HG02938 (cell line): ENCODE measurements at regions not wholly inside any gene's neighbourhood (a gene's known extent, or its start where the extent isn't known, plus 50 kb on each side); places are given as distances from the start of the nearest gene placed in this dataset.
A peak's percentile ranks its signal among the peaks of the same experiment; 100 is the strongest.

ENCODE experiments used
- ATAC-seq: cut with Tn5 transposase; IDR thresholded peaks from one replicate; pipeline ENCODE4 v1.9.1; 2021; ENCODE audit warnings: mild to moderate bottlenecking, moderate library complexity; ENCODE audit not compliant: unreplicated experiment

DNA sequence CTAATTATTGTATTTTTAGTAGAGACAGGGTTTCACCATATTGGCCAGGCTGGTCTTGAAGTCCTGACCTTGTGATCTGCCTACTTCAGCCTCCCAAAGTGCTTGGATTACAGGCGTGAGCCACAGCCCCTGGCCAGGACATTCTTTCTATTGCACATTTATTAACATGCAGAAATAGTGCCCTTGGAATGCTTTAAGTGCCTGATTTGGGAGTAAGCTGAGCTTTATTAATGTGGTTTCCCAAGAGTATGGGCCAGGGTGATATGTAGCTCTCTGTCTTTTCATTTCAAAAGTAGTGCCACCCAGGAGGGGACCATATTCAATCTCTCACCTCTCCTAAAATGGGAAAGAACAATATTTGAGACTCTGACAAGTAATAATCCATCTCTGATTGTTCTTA, 970.7 kb downstream of the KCNMA1 start:
- ATAC-seq, result no peak

DNA sequence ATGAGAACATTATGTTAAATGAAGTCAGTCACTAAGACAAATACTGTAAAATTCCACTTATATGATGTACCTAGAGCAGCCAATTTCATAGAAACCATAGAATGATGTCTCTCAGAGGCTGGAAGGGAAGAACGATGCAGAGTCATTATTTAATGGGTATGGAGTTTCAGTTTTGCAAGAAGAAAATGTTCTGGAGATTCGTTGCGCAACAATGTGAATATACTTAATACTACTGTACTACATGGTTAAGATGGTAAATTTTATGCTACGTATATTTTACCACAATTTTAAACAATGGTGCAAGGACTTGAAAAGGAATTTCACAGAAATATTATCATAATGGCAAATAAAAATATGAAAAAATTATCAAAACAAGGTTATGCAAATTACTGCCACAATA, 972.6 kb downstream of the KCNMA1 start:
- no peak for ATAC-seq

DNA sequence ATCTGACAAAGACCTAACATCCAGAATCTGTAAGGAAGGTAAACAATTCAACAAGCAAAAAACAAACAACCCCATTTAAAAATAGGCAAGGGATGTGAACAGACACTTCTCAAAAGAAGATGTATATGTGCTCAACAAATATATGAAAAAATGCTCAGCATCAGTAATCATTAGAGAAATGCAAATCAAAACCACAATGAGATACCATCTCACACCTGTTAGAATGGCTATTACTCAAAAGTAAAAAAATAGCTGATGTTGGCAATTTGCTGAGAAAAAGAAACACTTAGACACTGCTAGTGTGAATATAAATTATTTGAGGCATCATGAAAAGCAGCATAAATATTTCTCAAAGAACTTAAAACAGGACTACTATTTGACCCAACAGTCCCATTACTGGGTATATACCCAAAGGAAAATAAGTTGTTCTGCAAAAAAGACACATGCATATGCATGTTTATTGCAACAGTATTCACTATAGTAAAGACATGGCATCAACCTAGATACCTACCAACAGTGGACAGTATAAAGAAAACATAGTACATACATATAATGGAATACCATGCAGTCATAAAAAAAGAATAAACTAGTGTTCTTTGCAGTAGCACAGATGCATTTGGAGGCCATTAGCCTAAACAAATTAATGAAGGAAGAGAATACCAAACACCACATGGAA, 980.1 kb downstream of the KCNMA1 start:
- ATAC-seq, result no peak

DNA sequence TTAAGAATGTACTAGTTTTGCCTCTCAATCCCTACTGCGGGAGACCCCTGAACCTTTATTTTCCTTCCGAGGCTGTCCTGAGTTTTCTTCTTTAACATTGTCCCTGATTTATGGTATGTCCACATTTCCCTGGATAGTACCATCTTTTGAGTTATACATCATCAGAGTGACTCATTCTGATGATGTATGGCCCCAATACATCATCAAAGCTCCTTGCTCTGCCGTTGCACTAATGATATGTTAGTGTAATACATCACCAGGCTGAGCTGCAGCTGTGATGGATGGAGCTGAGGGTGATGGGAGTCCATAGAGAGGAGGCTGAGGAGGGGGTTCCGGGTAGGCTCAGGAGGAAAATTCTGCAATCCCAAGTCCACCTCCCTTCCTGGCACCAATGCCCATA, 986.5 kb downstream of the KCNMA1 start:
- ATAC-seq, result no peak

DNA sequence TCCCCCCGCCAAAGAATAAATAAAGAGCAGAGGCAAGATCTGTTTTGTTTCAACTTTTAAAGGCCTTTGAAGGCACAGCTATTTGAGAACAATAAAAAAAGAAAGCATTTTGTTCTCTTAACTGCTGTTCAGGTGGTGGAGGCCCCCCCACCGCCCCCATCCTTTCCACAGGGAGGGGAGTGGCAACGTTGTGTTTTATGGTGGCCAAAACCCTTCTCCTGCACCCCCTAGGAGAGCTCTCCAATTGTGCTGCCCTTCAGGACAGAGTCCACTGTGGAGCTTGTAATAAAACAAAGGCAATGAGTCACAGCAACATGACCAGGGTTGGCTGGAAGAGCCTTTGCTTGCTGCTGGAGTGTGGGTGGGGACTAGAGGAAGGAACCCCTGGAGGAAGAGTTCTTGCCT, 987.9 kb downstream of the KCNMA1 start:
- ATAC-seq, result no peak

DNA sequence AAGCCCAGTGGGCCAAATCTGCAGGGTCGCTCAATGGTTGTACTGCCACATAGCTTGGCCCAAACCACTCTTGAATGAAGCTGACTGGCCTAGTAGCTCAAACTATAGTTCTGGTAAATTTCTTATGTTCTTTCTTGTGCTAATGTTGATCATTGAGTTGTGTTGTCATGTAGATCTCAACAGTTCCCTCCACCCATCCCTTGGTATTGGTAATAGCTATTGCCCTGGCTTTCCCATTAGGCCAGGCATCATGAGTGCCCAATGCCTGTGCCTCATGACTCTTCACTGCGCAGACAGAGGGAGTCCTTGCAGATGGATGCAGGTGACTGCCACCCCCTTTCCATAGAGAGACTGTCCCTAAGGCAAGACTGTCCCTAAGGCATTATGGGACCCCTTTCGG, 988.4 kb downstream of the KCNMA1 start:
- no peak for ATAC-seq

DNA sequence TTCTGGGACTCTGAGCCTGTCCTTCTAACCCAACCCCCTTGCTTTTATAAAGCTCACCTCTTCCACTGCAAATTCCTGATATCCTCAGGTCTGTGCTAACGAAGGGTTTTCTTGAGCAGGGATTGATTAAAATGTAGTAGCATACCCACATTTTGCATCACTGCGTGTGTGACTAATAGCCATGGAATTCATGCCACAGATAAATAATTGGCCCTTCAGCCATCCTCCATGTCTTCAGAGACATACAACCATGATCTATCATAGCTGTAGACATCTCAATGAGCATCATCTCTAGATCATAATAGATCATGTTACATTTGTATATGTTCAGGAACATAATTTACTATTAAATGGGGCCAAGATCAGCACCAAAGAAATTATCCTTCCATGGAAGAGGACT, 990.3 kb downstream of the KCNMA1 start:
- no peak for ATAC-seq

DNA sequence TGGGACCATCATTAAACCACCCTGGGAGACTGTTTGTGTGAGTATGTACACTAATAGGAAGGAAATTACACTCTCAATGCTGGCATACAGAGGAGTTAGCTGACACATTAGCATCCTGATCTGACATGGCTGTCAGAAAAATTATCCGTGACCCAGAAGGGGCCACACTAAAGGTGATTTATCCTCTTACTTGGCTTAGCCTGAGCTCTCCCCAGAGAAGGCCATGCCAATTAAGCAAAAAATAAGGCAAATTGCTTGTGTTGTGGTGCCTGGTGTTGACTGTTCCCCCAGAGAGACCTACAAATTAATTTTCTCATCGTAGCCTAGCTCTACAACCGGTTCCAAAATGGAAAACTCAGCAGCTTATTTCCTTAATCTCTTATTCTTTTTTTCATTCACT, 992.3 kb downstream of the KCNMA1 start:
- no peak for ATAC-seq

DNA sequence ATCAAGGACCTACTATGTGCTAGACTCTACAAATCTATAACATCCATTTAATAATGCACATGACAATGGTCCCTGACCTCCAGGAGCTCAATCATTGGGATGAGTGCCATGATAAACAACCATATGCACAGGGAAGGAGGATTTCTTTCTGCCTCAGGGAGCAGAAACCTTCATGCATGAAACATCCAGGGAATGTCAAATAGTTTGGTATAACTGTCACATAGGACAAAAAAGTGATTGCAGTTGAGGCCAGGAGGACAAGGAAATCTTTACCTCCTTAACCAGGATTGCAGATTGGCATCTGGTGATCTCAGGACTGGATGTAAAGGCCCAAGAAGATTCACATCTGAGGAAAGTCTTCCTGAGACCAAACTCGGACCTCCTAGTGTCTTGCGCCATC, 993.1 kb downstream of the KCNMA1 start:
- ATAC-seq, result no peak

DNA sequence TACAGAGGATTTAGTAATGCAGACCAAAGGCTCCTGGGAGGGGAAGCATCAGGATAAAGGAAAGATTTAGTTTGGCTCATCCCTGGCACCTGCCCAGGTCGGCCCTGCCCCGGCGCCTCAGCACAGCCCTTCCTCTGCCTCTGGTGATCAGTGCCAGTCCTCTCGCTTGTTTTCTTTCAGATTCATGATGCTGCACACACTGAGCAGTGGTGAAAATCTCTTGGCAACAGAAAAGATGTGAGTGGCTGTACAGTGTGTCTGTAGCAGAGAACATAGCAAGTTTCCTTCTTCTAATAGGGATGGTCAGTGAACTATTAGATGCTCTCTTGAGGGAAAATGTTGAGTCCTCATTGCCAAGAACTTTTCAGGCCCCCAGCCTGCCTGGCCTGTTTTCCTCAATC, 994.1 kb downstream of the KCNMA1 start:
- ATAC-seq, result no peak

DNA sequence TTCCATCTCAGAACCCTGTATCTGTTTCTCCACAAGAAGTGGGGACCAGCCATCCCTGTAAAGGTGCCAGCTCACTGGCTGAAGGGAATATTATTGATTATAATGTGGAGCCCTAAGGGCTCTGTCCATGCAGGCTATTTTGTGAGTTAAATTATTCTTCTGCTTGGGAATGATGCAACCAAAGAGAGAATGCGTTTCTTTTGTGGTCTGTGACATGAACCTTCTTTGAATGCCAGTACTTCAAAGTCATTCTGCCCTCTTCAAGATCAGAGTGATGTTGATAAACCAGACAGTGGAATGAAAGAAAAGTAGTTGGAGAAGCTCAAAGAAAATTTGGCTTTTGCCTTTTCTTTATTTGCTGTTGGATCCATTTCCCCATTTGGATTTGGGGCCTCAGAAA, 995.2 kb downstream of the KCNMA1 start:
- ATAC-seq, result no peak

DNA sequence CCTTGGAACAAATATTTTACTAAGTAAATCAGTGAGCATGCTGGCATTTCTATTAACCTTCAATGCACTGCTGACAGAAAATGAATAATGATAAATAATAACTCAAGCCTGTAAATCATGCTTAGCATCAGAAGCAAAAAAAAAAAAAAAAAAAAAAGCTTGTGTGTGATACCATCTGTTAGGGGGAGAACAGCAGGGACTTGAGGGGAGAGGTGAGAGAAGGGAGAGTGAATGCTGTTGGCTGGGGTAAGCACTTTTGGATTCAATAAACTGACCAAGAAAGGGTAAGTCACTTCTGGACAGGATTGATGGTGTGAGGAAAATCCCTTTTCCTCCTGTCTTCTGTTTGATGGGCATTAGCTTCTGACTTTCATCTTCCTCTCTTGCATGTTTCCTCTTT, 996.4 kb downstream of the KCNMA1 start:
- ATAC-seq, result no peak

DNA sequence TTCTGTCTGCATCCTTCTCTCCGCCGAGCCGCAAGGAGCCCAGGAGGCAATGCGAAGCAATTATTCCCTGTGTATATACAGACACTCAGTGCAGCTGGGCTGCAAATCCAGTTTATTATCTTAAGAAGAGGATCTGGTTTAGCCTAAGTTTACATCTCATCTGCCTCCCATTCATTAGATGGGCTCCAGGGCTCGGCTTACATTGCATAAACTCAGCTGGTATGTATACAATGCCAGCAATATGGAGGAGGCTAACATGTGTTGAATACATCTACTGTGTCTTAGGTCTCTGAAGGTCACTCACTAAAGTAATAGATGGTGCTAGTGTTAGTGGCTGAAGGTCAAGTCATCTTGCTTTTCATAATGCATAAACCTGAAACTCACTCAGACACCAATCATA, 996.8 kb downstream of the KCNMA1 start:
- no peak for ATAC-seq

DNA sequence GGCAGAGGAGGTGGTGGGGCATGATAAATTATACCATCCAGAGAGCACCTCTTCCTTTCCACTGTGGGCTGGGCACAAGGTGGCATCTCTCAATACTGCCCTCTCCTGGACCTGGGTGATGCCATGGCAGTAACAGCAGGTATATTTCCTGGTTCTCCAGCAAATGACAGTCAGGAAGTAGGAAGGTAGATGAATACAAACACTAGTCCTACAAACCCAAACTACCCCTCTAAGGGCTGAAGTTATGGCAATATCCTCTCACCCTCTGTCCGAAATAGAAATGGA, 1004.9 kb downstream of the KCNMA1 start:
- ATAC-seq, result no peak

DNA sequence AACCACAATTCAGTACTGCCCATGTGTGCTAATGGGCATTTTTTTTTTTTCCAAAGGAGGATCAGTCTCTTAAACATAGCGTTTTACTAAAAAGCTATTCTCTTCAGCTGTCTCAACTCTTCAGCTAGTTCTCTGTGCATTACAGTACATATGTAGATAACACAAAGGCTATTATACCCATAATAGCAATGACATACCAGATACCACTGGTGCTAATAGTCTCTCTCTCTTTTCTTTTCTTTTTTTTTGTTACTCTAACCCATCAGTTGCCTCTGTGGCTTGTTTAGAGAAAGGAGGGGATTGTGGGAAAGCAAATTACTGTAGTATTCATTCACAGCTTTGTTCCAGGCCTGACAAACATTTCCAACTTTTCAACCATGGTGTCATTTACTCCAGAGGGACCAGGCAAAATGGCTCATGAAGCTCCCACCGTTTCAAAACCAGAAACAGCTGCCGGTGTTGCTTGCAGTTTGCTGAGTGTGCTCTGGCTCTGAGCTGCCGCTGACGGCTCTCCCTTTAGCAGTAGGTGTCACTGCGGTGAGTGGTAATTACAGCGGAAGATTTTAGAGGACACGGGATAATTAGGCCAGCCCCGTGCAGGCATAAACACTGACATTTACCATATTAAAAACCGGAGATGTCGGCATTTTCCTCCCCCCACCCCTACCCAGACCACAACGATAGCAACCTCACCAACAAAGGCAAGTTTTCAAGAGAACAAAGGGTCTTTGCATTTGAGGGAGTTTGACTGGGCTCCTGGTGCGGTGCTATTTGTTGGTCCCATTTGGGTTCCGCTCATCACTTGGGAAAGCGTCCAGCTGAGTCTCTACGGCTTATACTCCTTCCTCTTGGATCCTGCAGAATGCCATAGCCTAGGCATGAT, 1005.5 kb downstream of the KCNMA1 start:
- ATAC-seq, result no peak

DNA sequence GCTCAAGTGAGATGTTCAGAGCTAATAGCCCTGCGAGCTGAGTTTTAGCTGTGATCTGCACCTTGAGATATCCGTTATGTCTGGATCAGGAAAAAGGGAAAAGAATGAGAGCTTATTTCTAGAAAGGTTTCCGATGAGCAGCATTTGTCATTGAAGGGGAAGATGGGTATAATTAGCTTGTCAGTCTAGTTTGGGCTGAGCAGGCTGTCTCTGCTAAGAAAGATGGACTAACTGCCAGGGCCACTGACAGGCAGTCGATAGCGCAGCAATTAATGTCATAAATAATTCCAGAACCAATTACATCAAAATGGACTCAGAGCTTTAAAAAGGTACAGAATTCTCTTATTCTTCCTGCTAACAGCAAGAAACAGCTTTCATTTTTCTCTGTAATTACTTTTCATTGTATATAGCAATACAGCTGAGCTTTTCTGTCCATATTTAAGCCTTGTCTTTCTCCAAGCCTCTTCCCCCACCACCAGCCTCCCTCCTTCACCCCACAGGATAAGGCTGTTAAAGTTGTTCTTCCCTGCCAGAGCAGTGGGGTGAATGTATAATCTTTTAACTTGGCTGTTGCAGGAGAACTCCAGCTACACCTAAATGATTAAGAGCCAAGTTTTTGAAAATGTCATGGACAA, 1006.5 kb downstream of the KCNMA1 start:
- no peak for ATAC-seq

DNA sequence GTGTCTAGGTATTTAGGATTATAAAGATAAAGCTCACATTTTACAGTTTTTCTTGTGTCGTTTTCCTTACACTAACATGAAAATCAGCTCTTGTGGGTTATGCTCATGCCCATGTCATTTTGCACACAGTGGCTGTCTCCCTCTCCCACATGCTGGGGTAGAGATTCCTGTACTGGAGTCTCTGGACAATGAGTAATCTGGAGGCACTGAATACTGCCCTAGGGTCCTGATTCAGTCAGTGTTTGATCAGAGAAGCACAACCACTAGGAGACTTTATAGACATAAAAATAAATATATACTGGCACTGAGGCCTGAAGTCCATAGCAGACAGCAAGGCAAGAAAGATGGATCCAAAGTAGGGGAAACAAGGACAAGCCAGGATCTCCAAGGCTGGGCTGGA, 1008.8 kb downstream of the KCNMA1 start:
- ATAC-seq, result no peak

DNA sequence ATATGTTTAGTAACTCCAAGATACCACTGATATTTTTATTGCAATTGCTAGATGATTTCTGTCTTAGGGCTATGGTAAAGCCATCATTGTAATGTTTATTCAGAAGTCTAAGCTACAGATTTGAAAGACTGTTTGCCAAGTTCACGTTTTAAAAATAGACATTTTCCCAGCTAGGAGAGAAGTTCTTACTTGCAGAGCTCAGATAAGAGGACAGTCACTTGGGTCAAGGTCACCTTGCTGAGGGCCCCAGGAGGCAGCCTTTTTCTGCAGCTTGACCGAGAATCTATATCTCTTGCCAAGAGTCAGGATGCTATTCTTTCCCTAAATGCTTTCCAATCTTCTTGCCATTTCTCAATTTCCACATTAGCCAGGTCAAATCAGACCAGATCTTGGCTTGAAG, 1011.2 kb downstream of the KCNMA1 start:
- ATAC-seq, result no peak

DNA sequence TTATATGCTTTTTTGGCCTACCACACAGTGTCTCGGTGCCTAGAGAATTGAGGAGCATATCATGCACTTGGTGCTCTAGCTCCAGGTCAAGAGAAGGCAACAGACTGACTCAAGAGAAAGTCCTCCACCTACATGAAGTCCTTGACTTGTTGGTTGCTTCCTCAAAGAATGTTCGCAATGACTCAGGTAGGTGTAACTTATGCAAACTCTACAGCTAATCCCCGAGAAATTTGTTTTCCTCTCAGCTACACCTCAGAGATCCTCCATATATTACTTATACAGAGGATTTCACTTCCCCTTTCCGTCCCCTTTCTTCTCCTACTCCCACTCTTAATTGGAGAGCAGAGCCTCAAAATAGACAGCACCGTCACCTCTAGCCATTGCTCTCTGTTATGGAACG, 1013.1 kb downstream of the KCNMA1 start:
- ATAC-seq, result peak; percentile 92

DNA sequence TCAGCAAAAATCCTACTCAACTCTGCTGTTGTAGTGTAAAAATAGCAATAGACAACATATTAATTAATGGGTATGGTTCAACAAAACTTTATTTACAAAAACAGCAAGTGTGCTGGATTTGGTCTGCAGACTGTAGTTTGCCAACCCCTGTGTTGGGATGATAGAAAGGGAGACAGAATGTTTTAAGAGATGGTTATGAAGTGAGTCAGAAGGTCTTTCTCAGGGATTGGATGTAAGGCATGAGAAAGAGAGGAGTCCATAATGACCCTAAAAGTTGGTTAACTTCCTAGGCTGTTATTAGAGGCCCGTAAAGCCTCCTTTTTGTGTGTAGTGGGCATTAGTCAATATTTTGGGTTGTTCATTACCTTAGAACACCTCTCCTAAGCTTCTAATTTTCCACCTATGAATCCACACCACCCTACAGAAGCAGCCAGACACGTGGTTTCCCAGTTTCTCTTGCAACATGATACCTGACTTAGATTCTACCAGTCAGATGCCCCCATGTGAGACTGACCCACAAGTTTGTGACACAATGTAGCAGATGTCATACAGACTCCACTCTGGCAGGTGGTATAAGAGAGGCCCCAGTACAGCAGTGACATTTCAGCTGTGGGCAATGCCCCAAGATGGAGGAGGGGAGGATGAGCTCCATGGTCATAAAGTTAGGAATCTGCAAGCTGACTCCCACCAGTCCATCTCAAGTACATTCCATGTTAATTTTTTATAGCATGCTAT, 1015.6 kb downstream of the KCNMA1 start:
- ATAC-seq, result no peak

DNA sequence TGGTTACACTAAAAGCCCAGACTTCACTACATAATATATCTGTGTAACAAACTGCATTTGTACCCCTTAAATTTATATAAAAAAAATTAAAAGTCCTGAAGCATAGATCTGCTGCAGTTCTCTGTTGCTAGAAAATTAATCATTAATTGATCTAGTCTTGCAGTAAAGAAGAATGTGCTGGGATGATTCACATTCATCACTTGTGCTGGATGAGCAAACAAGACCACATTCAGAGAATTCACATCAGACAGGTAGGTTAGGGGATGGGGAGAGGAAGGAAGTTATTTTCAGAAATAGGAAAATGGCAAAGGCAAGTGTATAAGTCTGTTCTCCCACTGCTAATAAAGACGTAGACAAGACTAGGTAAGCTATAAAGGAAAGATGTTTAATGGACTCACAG, 1019.0 kb downstream of the KCNMA1 start:
- ATAC-seq, result no peak

DNA sequence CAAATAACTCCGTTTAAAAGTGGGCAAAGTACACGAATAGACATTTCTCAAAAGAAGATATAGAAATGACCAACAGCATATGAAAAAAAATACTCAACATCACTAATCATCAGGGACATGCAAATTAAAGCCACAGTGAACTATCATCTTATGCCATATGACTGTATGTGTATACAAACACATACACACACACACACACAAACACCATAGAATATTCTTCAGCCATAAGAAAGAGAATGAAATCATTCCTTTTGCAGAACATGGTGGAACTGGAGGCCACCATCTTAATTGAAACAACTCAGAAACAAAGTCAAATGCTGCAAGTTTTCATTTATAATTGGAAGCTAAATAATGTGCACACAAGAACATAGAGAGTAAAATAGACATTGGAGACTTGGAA, 1019.4 kb downstream of the KCNMA1 start:
- ATAC-seq, result no peak
